GM10266 (cell line): ENCODE measurements at regions not wholly inside any gene's neighbourhood (a gene's known extent, or its start where the extent isn't known, plus 50 kb on each side); places are given as distances from the start of the nearest gene placed in this dataset.

Experiments used
- DNase-seq: peaks from one replicate; pipeline ENCODE4 v3.0.0; 2012; ENCODE audit errors: extremely low spot score
- TF ChIP-seq, protein P1 (sequence below): IDR thresholded peaks from 2 replicates; pipeline ENCODE4 v1.5.1; 2012; ENCODE audit warnings: mild to moderate bottlenecking, low read depth; ENCODE audit not compliant: control insufficient read depth, insufficient read depth; ENCODE audit errors: missing control alignments

- no peak for DNase-seq
- TF ChIP-seq, protein P1, sequence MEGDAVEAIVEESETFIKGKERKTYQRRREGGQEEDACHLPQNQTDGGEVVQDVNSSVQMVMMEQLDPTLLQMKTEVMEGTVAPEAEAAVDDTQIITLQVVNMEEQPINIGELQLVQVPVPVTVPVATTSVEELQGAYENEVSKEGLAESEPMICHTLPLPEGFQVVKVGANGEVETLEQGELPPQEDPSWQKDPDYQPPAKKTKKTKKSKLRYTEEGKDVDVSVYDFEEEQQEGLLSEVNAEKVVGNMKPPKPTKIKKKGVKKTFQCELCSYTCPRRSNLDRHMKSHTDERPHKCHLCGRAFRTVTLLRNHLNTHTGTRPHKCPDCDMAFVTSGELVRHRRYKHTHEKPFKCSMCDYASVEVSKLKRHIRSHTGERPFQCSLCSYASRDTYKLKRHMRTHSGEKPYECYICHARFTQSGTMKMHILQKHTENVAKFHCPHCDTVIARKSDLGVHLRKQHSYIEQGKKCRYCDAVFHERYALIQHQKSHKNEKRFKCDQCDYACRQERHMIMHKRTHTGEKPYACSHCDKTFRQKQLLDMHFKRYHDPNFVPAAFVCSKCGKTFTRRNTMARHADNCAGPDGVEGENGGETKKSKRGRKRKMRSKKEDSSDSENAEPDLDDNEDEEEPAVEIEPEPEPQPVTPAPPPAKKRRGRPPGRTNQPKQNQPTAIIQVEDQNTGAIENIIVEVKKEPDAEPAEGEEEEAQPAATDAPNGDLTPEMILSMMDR: no peak
Measured at GRCh38 chr15:39153058-39153714, 427.7 kb upstream of the THBS1 start.

DNA sequence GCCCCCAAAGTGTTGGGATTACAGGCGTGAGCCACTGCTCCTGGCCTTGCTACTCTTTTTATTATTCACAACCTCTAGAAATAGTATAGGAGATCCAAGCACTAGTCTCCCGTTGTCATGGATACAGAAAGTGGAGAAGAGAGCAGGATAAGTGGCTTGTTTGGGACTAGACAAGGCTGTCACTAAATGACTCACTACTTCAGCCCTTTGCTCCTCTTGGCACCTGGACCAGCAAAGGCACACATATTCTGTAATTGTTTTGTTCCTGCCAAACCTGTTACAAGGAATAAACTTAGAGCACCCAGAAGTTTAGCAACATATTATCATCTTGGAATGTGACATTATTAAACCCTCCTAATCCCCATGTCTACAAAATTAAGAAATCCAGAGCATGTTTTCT is 427.2 kb upstream of the THBS1 start:
- TF ChIP-seq, protein P1: no peak
- no peak for DNase-seq

GRCh38 chr15:39154227-39154638 is 426.6 kb upstream of the THBS1 start:
- TF ChIP-seq, protein P1: no peak
- DNase-seq: no peak

DNA sequence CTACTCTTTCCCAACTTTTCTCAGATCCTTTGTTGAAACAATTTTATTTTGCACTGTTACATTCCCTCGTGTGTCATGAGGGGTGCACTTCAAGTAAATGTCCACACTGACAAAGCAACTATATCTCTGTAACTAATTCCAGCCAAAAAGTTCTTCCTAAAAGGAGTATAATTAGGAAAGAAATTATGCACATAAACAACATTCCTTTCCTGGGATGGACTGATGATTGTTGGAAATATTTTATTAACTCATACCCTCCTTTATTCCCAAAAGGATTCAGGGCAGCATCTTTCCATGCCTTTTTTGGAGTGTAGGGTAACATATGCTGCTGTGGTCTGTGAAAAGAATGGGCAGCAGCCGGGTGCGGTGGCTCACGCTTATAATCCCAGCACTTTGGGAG is 426.1 kb upstream of the THBS1 start:
- DNase-seq: no peak
- TF ChIP-seq, protein P1: no peak

GRCh38 chr15:39156166-39156565 is 424.7 kb upstream of the THBS1 start:
- TF ChIP-seq, protein P1: no peak
- DNase-seq: no peak

DNA sequence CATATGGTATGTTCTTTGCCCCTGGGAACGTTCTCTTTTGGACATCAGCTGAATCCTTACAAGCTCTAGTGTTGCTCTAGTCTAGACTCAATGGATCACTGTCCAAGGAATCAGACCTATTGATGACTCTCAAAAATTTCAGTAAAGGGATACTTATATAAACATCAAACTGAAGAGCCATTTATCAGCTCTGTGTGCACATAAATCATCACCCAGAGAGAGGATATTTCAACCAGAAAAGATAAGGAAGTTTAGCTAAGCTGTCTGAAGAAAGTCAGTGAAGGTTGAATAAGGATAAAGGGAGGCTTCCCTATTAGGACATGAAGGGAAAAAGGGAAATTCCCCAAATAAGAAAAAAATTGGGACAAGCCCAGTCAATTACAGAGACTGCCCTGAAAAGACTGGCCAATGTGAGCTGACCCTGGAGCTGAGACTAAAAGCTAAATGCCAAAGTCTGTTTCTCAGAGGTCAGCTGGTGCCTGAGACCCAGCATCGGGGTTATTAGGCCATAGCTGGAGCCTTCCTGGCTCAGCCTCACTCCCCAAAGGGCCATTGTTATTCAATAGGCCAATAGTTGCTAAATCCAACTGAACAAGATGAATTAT is 424.1 kb upstream of the THBS1 start:
- no peak for DNase-seq
- TF ChIP-seq, protein P1: no peak

GRCh38 chr15:39157882-39158281 is 423.0 kb upstream of the THBS1 start:
- no peak for DNase-seq
- TF ChIP-seq, protein P1: no peak
